ENCODE measurements at regions not wholly inside any gene's neighbourhood (a gene's known extent, or its start where the extent isn't known, plus 50 kb on each side); places are given as distances from the start of the nearest gene placed in this dataset.

DNA sequence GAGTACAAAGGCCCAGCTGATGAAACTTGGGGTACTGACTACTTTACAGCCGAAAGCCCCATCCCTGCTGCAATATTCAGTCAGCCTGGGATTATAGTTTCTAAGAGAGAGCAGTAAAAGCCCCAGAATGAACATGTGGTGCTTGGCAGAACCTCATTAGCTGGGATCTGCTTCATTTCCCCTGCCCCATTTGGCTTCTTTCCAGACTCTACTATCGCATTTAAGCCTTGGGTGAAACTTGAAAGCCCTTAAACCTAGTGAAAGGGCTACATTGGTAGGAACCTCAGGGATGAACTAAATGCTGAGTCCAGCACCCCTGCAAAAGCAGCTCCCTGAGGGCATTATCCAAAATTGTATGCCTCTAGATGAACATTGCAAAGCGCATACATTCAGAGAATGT lies 631.1 kb downstream of the ACTL7B start:
- TF ChIP-seq EP300 (IDR thresholded peaks at IDR 0.05) (no peak), POLR2A (IDR thresholded peaks at IDR 0.05) (no peak)
- TF ChIP-seq, protein P1, sequence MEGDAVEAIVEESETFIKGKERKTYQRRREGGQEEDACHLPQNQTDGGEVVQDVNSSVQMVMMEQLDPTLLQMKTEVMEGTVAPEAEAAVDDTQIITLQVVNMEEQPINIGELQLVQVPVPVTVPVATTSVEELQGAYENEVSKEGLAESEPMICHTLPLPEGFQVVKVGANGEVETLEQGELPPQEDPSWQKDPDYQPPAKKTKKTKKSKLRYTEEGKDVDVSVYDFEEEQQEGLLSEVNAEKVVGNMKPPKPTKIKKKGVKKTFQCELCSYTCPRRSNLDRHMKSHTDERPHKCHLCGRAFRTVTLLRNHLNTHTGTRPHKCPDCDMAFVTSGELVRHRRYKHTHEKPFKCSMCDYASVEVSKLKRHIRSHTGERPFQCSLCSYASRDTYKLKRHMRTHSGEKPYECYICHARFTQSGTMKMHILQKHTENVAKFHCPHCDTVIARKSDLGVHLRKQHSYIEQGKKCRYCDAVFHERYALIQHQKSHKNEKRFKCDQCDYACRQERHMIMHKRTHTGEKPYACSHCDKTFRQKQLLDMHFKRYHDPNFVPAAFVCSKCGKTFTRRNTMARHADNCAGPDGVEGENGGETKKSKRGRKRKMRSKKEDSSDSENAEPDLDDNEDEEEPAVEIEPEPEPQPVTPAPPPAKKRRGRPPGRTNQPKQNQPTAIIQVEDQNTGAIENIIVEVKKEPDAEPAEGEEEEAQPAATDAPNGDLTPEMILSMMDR (IDR thresholded peaks at IDR 0.05) = no peak
- Histone ChIP-seq H3K4me3 (no peak overlapping the region), H3K36me3 (no peaks in the 10 kb centered on the region), H3K4me1 (ENCODE audit: insufficient read depth) (no peaks in the 10 kb centered on the region), H3K27ac (no peak overlapping the region), H3K9me3 (no peaks in the 10 kb centered on the region), H3K27me3 (no peaks in the 10 kb centered on the region)
- WGBS, 3 donors = 63 to 65% (median 63%) methylated on average over 3 of the region's 3 CpGs
- DNase-seq = no peak
- intact Hi-C loops (cut with DNase I) = no loop called here

GRCh38 chr9:108219664-108220063 lies 636.1 kb downstream of the ACTL7B start:
- H3K9me3 ChIP-seq = no peaks in the 10 kb centered on the region
- H3K36me3 ChIP-seq = no peaks in the 10 kb centered on the region
- H3K27ac ChIP-seq = no peak overlapping the region
- H3K4me3 ChIP-seq = no peak overlapping the region
- WGBS, 3 donors = 76 to 84% (median 80%) methylated on average over 4 of the region's 4 CpGs
- intact Hi-C loops (cut with DNase I) = no loop called here
- no peak for DNase-seq
- H3K27me3 ChIP-seq = no peaks in the 10 kb centered on the region
- TF ChIP-seq, protein P1 (IDR thresholded peaks at IDR 0.05) = no peak
- no peak for TF ChIP-seq POLR2A (IDR thresholded peaks at IDR 0.05)
- TF ChIP-seq EP300 (IDR thresholded peaks at IDR 0.05) = no peak
- no peaks in the 10 kb centered on the region for H3K4me1 ChIP-seq (ENCODE audit: insufficient read depth)

GRCh38 chr9:108217431-108218349 lies 638.1 kb downstream of the ACTL7B start:
- intact Hi-C loops (cut with DNase I) = no loop called here
- TF ChIP-seq, protein P1 (IDR thresholded peaks at IDR 0.05) = no peak
- TF ChIP-seq POLR2A (IDR thresholded peaks at IDR 0.05) = no peak
- TF ChIP-seq EP300 (IDR thresholded peaks at IDR 0.05) = no peak
- Histone ChIP-seq H3K4me1 (ENCODE audit: insufficient read depth) (no peaks in the 10 kb centered on the region), H3K36me3 (no peaks in the 10 kb centered on the region), H3K27me3 (no peaks in the 10 kb centered on the region), H3K27ac (no peak overlapping the region), H3K9me3 (no peaks in the 10 kb centered on the region), H3K4me3 (no peak overlapping the region)
- WGBS, 3 donors = 70 to 78% (median 72%) methylated on average over 12 of the region's 12 CpGs
- DNase-seq = no peak

DNA sequence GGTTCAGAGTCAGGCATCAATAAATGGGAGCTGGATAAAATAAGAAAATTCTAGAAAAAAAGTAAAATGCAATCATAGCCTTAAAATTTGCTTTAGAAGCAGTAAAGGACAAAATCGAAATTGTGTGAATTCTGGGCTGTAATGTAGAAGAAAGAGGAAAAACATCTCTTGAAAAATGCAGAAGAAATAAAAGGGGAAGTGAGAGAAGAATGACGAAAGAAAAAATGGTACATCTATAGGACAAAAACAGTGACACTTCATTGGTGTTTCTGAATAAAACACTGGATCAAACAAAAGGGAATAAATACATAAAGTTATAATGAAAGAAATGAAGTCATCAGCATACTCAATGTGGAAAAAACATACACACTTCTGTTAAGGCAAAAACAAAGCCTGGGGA lies 642.3 kb downstream of the ACTL7B start:
- H3K27ac ChIP-seq = no peak overlapping the region
- TF ChIP-seq EP300 (IDR thresholded peaks at IDR 0.05) (no peak), POLR2A (IDR thresholded peaks at IDR 0.05) (no peak)
- TF ChIP-seq, protein P1 (IDR thresholded peaks at IDR 0.05) = no peak
- H3K4me1 ChIP-seq (ENCODE audit: insufficient read depth) = no peaks in the 10 kb centered on the region
- intact Hi-C loops (cut with DNase I) = no loop called here
- H3K27me3 ChIP-seq = no peaks in the 10 kb centered on the region
- no peak for DNase-seq
- WGBS, 3 donors = 71 to 86% (median 76%) methylated on average over 2 of the region's 2 CpGs
- no peak overlapping the region for H3K4me3 ChIP-seq
- no peaks in the 10 kb centered on the region for H3K9me3 ChIP-seq
- no peaks in the 10 kb centered on the region for H3K36me3 ChIP-seq
